Panc1 (cell line): ENCODE measurements at regions not wholly inside any gene's neighbourhood (a gene's known extent, or its start where the extent isn't known, plus 50 kb on each side); places are given as distances from the start of the nearest gene placed in this dataset.

Source experiments
- ATAC-seq: fragments of 200-7000 bp; cut with Tn5 transposase; 2 replicates; pipeline ENCODE4 v1.9.1; 2020; ENCODE audit warnings: mild to moderate bottlenecking, moderate library complexity
- BruUV-seq: library from RNA; stranded (reverse); fragments of 400-500 nt; replicated peaks from 2 replicates; lab custom pipeline; 2021; lab: Mats Ljungman, UMichigan
- CTCF ChIA-PET: fragments of 300-600 bp; sonication (Branson Sonifier 250); formaldehyde crosslinking; loops from one replicate; lab custom pipeline; 2022; ENCODE audit warnings: antibody characterized with exemption; lab: Charles Lee
- POLR2A ChIA-PET: fragments of 300-600 bp; sonication (Branson Sonifier 250); formaldehyde crosslinking; loops from one replicate; lab custom pipeline; 2022; ENCODE audit warnings: antibody characterized with exemption; lab: Charles Lee
- DNase-seq: peaks from one replicate; pipeline ENCODE4 v3.0.0-alpha.2; 2010; ENCODE audit warnings: low read depth, low spot score
- H3K27ac ChIP-seq: 2 replicates; pipeline ENCODE4 v1.5.1; 2011; ENCODE audit warnings: mild to moderate bottlenecking, low read length, inconsistent platforms
- H3K27me3 ChIP-seq: fragments of 200-500 bp; sonication (Bioruptor generic); 2 replicates; pipeline ENCODE4 v1.6.0; 2014; ENCODE audit warnings: low read length, inconsistent platforms; ENCODE audit not compliant: control insufficient read depth, insufficient read depth
- H3K36me3 ChIP-seq: fragments of 200-500 bp; sonication (Bioruptor generic); 2 replicates; pipeline ENCODE4 v1.5.1; 2014; ENCODE audit warnings: inconsistent platforms, mild to moderate bottlenecking, low read length, moderate library complexity; ENCODE audit not compliant: control insufficient read depth, insufficient read depth
- H3K4me1 ChIP-seq: 2 replicates; pipeline ENCODE4 v1.5.1; 2011; ENCODE audit warnings: inconsistent platforms, mild to moderate bottlenecking, low read length, moderate library complexity; ENCODE audit not compliant: control insufficient read depth, insufficient read depth
- H3K4me3 ChIP-seq, 2 experiments: 2 replicates each; pipeline ENCODE4 v1.5.1; 2011 to 2012; ENCODE audit warnings: low read depth in 2 of 2, low read length in 2 of 2, mild to moderate bottlenecking in 2 of 2, inconsistent platforms in 1 of 2, moderate library complexity in 1 of 2
- H3K9me3 ChIP-seq: fragments of 200-500 bp; sonication (Bioruptor generic); 2 replicates; pipeline ENCODE4 v1.5.1; 2014; ENCODE audit warnings: low read depth, mild to moderate bottlenecking, inconsistent platforms, low read length, moderate library complexity; ENCODE audit not compliant: control insufficient read depth, insufficient read depth
- POLR2AphosphoS5 ChIP-seq: IDR thresholded peaks from 2 replicates; pipeline ENCODE4 v1.6.1; 2012; ENCODE audit warnings: mild to moderate bottlenecking, low read depth, low read length, moderate library complexity
- SIN3A ChIP-seq: IDR thresholded peaks from 2 replicates; pipeline ENCODE4 v1.6.1; 2012; ENCODE audit warnings: low read depth, mild to moderate bottlenecking, low read length, moderate library complexity, borderline replicate concordance; ENCODE audit not compliant: insufficient read depth
- TCF7L2 ChIP-seq: IDR thresholded peaks from 2 replicates; pipeline ENCODE4 v1.6.1; 2011; ENCODE audit warnings: mild to moderate bottlenecking, low read depth, low read length, inconsistent platforms
- in situ Hi-C: cut with HindIII; loops from 2 replicates; pipeline ENCODE4 v1.10.0; 2016; ENCODE audit warnings: low sequenced_read_pairs, low pct_unique_long_range_greater_than_20kb
- intact Hi-C: fragments of 100-400 bp; cut with micrococcal nuclease; formaldehyde crosslinking; loops from one replicate; pipeline ENCODE4 v1.10.0; 2022; ENCODE audit not compliant: unreplicated experiment
- TF ChIP-seq, protein P1 (sequence below): fragments of 450-650 bp; IDR thresholded peaks from 2 replicates; pipeline ENCODE4 v1.5.1; 2017; ENCODE audit warnings: mild to moderate bottlenecking
- TF ChIP-seq, protein P2 (sequence below), 2 experiments: IDR thresholded peaks; 2 replicates each; pipeline ENCODE4 v1.6.1; 2011 to 2012; ENCODE audit warnings: low read depth in 2 of 2, control low read depth in 1 of 2, low read length in 1 of 2, mild to moderate bottlenecking in 1 of 2, moderate library complexity in 1 of 2; ENCODE audit not compliant: insufficient read depth in 1 of 2

DNA sequence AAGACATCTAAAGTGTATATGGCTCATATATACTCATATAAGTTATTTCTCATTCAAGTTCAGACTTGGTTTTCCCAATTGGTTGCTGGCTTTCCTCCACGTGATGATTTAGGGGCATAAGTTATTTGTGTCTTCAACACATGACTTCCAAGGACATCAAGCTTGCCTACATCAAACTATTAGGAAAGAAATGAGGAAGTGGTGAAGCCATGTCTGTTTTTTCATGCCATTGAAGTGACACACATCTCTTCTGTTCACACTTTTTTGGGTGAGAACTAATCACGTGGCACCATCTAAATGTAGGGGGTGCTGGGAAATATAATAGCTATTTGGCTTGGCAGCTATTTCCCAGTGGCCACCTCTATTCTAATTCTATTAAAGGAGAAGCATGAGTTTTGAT is 282.1 kb downstream of the OMA1 start:
- BruUV-seq = no TSS peak
- no peak for ATAC-seq

DNA sequence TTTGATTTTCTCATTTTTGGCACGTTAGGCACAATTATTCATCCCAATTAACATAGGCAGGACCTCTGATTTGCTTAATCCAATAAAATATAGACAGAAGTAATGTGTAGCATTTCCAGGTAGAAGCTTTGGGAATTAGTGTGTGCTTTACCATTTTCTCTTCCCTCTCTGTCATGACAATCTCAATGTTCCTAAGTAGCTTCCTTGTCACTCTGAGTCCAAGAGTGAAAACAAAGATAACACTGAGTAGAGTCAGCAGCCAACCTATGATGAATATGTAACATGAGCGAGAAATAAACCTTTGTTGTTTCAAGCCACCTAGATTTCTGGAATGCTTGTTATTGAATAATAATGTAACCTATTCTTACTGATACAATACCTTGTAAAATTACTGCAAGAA is 283.8 kb downstream of the OMA1 start:
- BruUV-seq = no TSS peak
- intact Hi-C loops (no loop called here), in situ Hi-C loops (no loop called here)
- H3K27ac ChIP-seq = no peak overlapping the region
- H3K9me3 ChIP-seq = no peaks in the 10 kb centered on the region
- ChIA-PET CTCF (no interaction called here), POLR2A (no interaction called here)
- DNase-seq (no peak), ATAC-seq (no peak)
- no peak overlapping the region for H3K4me3 ChIP-seq
- no peaks in the 10 kb centered on the region for H3K36me3 ChIP-seq
- H3K4me1 ChIP-seq = no peaks in the 10 kb centered on the region
- no peak for TF ChIP-seq POLR2AphosphoS5
- no peak for TF ChIP-seq TCF7L2
- TF ChIP-seq, protein P1, sequence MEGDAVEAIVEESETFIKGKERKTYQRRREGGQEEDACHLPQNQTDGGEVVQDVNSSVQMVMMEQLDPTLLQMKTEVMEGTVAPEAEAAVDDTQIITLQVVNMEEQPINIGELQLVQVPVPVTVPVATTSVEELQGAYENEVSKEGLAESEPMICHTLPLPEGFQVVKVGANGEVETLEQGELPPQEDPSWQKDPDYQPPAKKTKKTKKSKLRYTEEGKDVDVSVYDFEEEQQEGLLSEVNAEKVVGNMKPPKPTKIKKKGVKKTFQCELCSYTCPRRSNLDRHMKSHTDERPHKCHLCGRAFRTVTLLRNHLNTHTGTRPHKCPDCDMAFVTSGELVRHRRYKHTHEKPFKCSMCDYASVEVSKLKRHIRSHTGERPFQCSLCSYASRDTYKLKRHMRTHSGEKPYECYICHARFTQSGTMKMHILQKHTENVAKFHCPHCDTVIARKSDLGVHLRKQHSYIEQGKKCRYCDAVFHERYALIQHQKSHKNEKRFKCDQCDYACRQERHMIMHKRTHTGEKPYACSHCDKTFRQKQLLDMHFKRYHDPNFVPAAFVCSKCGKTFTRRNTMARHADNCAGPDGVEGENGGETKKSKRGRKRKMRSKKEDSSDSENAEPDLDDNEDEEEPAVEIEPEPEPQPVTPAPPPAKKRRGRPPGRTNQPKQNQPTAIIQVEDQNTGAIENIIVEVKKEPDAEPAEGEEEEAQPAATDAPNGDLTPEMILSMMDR = no peak
- TF ChIP-seq, protein P2, sequence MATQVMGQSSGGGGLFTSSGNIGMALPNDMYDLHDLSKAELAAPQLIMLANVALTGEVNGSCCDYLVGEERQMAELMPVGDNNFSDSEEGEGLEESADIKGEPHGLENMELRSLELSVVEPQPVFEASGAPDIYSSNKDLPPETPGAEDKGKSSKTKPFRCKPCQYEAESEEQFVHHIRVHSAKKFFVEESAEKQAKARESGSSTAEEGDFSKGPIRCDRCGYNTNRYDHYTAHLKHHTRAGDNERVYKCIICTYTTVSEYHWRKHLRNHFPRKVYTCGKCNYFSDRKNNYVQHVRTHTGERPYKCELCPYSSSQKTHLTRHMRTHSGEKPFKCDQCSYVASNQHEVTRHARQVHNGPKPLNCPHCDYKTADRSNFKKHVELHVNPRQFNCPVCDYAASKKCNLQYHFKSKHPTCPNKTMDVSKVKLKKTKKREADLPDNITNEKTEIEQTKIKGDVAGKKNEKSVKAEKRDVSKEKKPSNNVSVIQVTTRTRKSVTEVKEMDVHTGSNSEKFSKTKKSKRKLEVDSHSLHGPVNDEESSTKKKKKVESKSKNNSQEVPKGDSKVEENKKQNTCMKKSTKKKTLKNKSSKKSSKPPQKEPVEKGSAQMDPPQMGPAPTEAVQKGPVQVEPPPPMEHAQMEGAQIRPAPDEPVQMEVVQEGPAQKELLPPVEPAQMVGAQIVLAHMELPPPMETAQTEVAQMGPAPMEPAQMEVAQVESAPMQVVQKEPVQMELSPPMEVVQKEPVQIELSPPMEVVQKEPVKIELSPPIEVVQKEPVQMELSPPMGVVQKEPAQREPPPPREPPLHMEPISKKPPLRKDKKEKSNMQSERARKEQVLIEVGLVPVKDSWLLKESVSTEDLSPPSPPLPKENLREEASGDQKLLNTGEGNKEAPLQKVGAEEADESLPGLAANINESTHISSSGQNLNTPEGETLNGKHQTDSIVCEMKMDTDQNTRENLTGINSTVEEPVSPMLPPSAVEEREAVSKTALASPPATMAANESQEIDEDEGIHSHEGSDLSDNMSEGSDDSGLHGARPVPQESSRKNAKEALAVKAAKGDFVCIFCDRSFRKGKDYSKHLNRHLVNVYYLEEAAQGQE (IDR thresholded peaks at IDR 0.05; ENCODE audit: insufficient read depth in 1 of 2, low read depth in 2 of 2, low read length in 1 of 2) = no peak
- no peak for TF ChIP-seq SIN3A
- H3K27me3 ChIP-seq = no peaks in the 10 kb centered on the region

More for the DNA sequence above, 282.1 kb downstream of the OMA1 start:
- ChIA-PET POLR2A (no interaction called here), CTCF (no interaction called here)
- no peaks in the 10 kb centered on the region for H3K4me1 ChIP-seq
- no peak for DNase-seq
- H3K9me3 ChIP-seq = no peaks in the 10 kb centered on the region
- H3K4me3 ChIP-seq = no peak overlapping the region
- intact Hi-C loops (no loop called here), in situ Hi-C loops (no loop called here)
- no peak overlapping the region for H3K27ac ChIP-seq
- no peaks in the 10 kb centered on the region for H3K27me3 ChIP-seq
- TF ChIP-seq SIN3A (no peak), TCF7L2 (no peak), POLR2AphosphoS5 (no peak)
- TF ChIP-seq, protein P1 = no peak
- TF ChIP-seq, protein P2 (IDR thresholded peaks at IDR 0.05; ENCODE audit: insufficient read depth in 1 of 2, low read depth in 2 of 2, low read length in 1 of 2) = no peak
- H3K36me3 ChIP-seq = no peaks in the 10 kb centered on the region
